IMR-90 (cell line): ENCODE measurements at regions not wholly inside any gene's neighbourhood (a gene's known extent, or its start where the extent isn't known, plus 50 kb on each side); places are given as distances from the start of the nearest gene placed in this dataset.

ENCODE experiments used
- ATAC-seq: fragments of 200-7000 bp; cut with Tn5 transposase; 2 replicates; pipeline ENCODE4 v1.9.1; 2020; ENCODE audit warnings: low read depth, mild to moderate bottlenecking, moderate library complexity
- BruUV-seq: library from RNA; stranded (reverse); fragments of 400-500 nt; replicated peaks from 2 replicates; lab custom pipeline; 2021; lab: Mats Ljungman, UMichigan
- CTCF ChIA-PET: fragments of 300-600 bp; formaldehyde crosslinking; extraction: SDS; loops from one replicate; lab custom pipeline; 2021; ENCODE audit warnings: antibody characterized with exemption; lab: Yijun Ruan, JAX
- POLR2A ChIA-PET: fragments of 300-600 bp; sonication (Branson Sonifier 250); formaldehyde crosslinking; loops from one replicate; lab custom pipeline; 2022; ENCODE audit warnings: antibody characterized with exemption; ENCODE audit not compliant: unreplicated experiment; lab: Charles Lee
- DNase-seq: peaks from one replicate; pipeline ENCODE4 v3.0.0; 2013
- H2AFZ ChIP-seq: replicated peaks from 2 replicates; pipeline ENCODE3; 2013; ENCODE audit warnings: low read length, mild to moderate bottlenecking; ENCODE audit not compliant: poor library complexity
- H2AK5ac ChIP-seq: 2 replicates; pipeline ENCODE4 v1.6.1; 2013; ENCODE audit warnings: low read depth, low read length, inconsistent platforms
- H2AK9ac ChIP-seq: replicated peaks from 2 replicates; pipeline ENCODE3; 2013; ENCODE audit warnings: mild to moderate bottlenecking, low read depth, low read length, moderate library complexity; ENCODE audit not compliant: poor library complexity
- H2BK120ac ChIP-seq: 2 replicates; pipeline ENCODE4 v1.6.1; 2013; ENCODE audit warnings: low read depth, low read length, inconsistent platforms
- H2BK15ac ChIP-seq: 3 replicates; pipeline ENCODE4 v1.6.1; 2013; ENCODE audit warnings: low read depth, low read length, inconsistent platforms
- H2BK20ac ChIP-seq: 2 replicates; pipeline ENCODE4 v1.6.1; 2013; ENCODE audit warnings: low read depth, mild to moderate bottlenecking, inconsistent platforms, low read length, moderate library complexity
- H2BK5ac ChIP-seq: 2 replicates; pipeline ENCODE4 v1.6.1; 2013; ENCODE audit warnings: mild to moderate bottlenecking, low read depth, low read length, inconsistent platforms; ENCODE audit not compliant: poor library complexity, severe bottlenecking
- H3K14ac ChIP-seq: replicated peaks from 2 replicates; pipeline ENCODE4 v1.6.1; 2013; ENCODE audit warnings: low read depth, low read length, inconsistent platforms
- H3K18ac ChIP-seq: 2 replicates; pipeline ENCODE4 v1.6.1; 2013; ENCODE audit warnings: low read depth, low read length, control low read depth
- H3K23ac ChIP-seq: 2 replicates; pipeline ENCODE4 v1.6.1; 2013; ENCODE audit warnings: low read depth, low read length, inconsistent platforms
- H3K27ac ChIP-seq: 2 replicates; pipeline ENCODE4 v1.5.1; 2013; ENCODE audit warnings: mild to moderate bottlenecking, control low read depth, low read length; ENCODE audit not compliant: insufficient read depth
- H3K27me3 ChIP-seq: 2 replicates; pipeline ENCODE4 v1.6.1; 2013; ENCODE audit warnings: low read length; ENCODE audit not compliant: control insufficient read depth, insufficient read depth
- H3K36me3 ChIP-seq: 2 replicates; pipeline ENCODE4 v1.6.1; 2013; ENCODE audit warnings: low read length, mixed read lengths; ENCODE audit not compliant: control insufficient read depth, insufficient read depth
- H3K4ac ChIP-seq: 2 replicates; pipeline ENCODE4 v1.6.1; 2013; ENCODE audit warnings: low read depth, low read length, inconsistent platforms
- H3K4me1 ChIP-seq: 2 replicates; pipeline ENCODE4 v1.6.1; 2013; ENCODE audit warnings: low read length, mixed read lengths; ENCODE audit not compliant: control insufficient read depth, insufficient read depth
- H3K4me2 ChIP-seq: 2 replicates; pipeline ENCODE4 v1.6.1; 2013; ENCODE audit warnings: low read depth, mild to moderate bottlenecking, control low read depth, low read length, moderate library complexity
- H3K4me3 ChIP-seq: 2 replicates; pipeline ENCODE4 v1.5.1; 2013; ENCODE audit warnings: low read depth, mild to moderate bottlenecking, control low read depth, low read length, moderate library complexity; ENCODE audit not compliant: insufficient read depth
- H3K56ac ChIP-seq: 2 replicates; pipeline ENCODE4 v1.6.1; 2013; ENCODE audit warnings: low read length, inconsistent platforms; ENCODE audit not compliant: insufficient read depth; ENCODE audit errors: extremely low read depth
- H3K79me1 ChIP-seq, 2 experiments: 2 replicates each; pipeline ENCODE4 v1.6.1; 2013; ENCODE audit warnings: low read length in 2 of 2, inconsistent platforms in 1 of 2, low read depth in 1 of 2
- H3K9ac ChIP-seq: 2 replicates; pipeline ENCODE4 v1.6.1; 2013; ENCODE audit warnings: low read depth, low read length, control low read depth
- H3K9me1 ChIP-seq: 2 replicates; pipeline ENCODE4 v1.6.1; 2013; ENCODE audit warnings: low read length, inconsistent platforms; ENCODE audit not compliant: insufficient read depth
- H3K9me3 ChIP-seq: 2 replicates; pipeline ENCODE4 v1.6.1; 2013; ENCODE audit warnings: low read length; ENCODE audit not compliant: control insufficient read depth, insufficient read depth
- H4K20me1 ChIP-seq: 2 replicates; pipeline ENCODE4 v1.6.1; 2013; ENCODE audit warnings: low read length, inconsistent platforms; ENCODE audit not compliant: insufficient read depth
- H4K5ac ChIP-seq: 2 replicates; pipeline ENCODE4 v1.6.1; 2013; ENCODE audit warnings: mild to moderate bottlenecking, low read depth, low read length, control low read depth
- H4K8ac ChIP-seq, 2 experiments: 2 replicates each; pipeline ENCODE4 v1.6.1; 2013; ENCODE audit warnings: low read depth in 2 of 2, low read length in 2 of 2, control low read depth in 1 of 2, inconsistent platforms in 1 of 2
- H4K91ac ChIP-seq: 2 replicates; pipeline ENCODE4 v1.6.1; 2013; ENCODE audit warnings: low read depth, low read length, inconsistent platforms; ENCODE audit not compliant: insufficient read depth
- RAD21 ChIP-seq: IDR thresholded peaks from 2 replicates; pipeline ENCODE4 v1.6.1; 2012; ENCODE audit warnings: low read length, improper control_type of control experiment
- USF2 ChIP-seq: fragments of 150-350 bp; IDR thresholded peaks from 2 replicates; pipeline ENCODE4 v1.6.1; 2017; ENCODE audit warnings: mild to moderate bottlenecking, antibody characterized with exemption, low read length, low read depth
- WGBS, 2 experiments: methylation state at CpG; one replicate each; pipeline versions ENCODE4 v1.1.5 to v1.1.7; 2013; ENCODE audit warnings: missing lambda C conversion rate in 2 of 2; ENCODE audit not compliant: insufficient read length in 1 of 2; ENCODE audit errors: extremely low coverage in 2 of 2; 5-methylcytosine and 5-hydroxymethylcytosine counted together
- dilution Hi-C: fragments of 300-500 bp; cut with HindIII; formaldehyde crosslinking; loops from one replicate; pipeline ENCODE4 v1.14.3; 2018; ENCODE audit warnings: low sequenced_read_pairs; ENCODE audit not compliant: unreplicated experiment
- in situ Hi-C: fragments of 300-500 bp; cut with MboI; formaldehyde crosslinking; loops from 3 replicates; pipeline ENCODE4 v1.14.3; 2019; ENCODE audit warnings: low sequenced_read_pairs, inconsistent platforms, mixed read lengths
- intact Hi-C: fragments of 100-400 bp; cut with micrococcal nuclease; formaldehyde crosslinking; loops from 2 replicates; pipeline ENCODE4 v1.10.0; 2022

DNA sequence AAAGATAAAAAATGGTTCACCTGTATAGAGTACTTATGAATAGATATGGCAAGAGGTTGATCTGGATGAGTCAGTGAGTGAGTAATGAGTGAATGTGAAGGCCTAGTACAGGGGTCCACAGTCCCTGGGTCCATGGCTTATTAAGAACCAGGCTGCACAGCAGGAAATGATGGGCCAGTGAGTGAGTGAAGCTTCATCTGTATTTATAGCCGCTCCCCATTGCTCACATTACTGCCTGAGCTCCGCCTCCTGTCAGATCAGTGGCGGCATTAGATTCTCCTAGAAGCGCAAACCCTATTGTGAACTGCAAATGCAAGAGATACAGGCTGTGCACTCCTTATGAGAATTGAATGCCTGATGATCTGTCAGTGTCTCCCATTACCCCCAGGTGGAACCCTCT lies 307.7 kb upstream of the ZNF608 start:
- H2BK15ac ChIP-seq, result no peak overlapping the region
- H3K4me2 ChIP-seq, result no peak overlapping the region
- H3K9me1 ChIP-seq, result no peaks in the 10 kb centered on the region
- no peak overlapping the region for H2BK5ac ChIP-seq
- no peaks in the 10 kb centered on the region for H3K27me3 ChIP-seq
- H3K36me3 ChIP-seq, result no peaks in the 10 kb centered on the region
- no peaks in the 10 kb centered on the region for H4K20me1 ChIP-seq
- DNase-seq, result peak; percentile 22
- CTCF ChIA-PET, result no interaction called here
- no peak overlapping the region for H3K9ac ChIP-seq
- H3K56ac ChIP-seq, result no peak overlapping the region
- no peak overlapping the region for H2BK20ac ChIP-seq
- no peak overlapping the region for H3K14ac ChIP-seq
- in situ Hi-C loops (no loop called here), dilution Hi-C loops (no loop called here), intact Hi-C loops (no loop called here)
- no peak for ATAC-seq
- H4K8ac ChIP-seq, result no peak overlapping the region
- no CpG with 5 or more reads among the region's 4 CpGs for WGBS, 2 experiments
- H3K4me3 ChIP-seq, result no peak overlapping the region
- POLR2A ChIA-PET, result no interaction called here
- no peak overlapping the region for H2BK120ac ChIP-seq
- H4K91ac ChIP-seq, result no peak overlapping the region
- H3K23ac ChIP-seq, result no peak overlapping the region
- no peaks in the 10 kb centered on the region for H3K79me1 ChIP-seq
- no peak overlapping the region for H3K27ac ChIP-seq
- H3K9me3 ChIP-seq, result no peaks in the 10 kb centered on the region
- no peak overlapping the region for H2AFZ ChIP-seq
- BruUV-seq, result no TSS peak
- H4K5ac ChIP-seq, result no peak overlapping the region
- H2AK9ac ChIP-seq, result no peak overlapping the region
- TF ChIP-seq RAD21 (peak; percentile 3; the same call in 1 of the 2 replicates), USF2 (no peak)
- H2AK5ac ChIP-seq, result no peak overlapping the region
- H3K4me1 ChIP-seq, result peaks cover 1% of the 10 kb centered on the region
- H3K4ac ChIP-seq, result no peak overlapping the region
- no peak overlapping the region for H3K18ac ChIP-seq
